OCI-LY3 (cell line): ENCODE measurements at regions not wholly inside any gene's neighbourhood (a gene's known extent, or its start where the extent isn't known, plus 50 kb on each side); places are given as distances from the start of the nearest gene placed in this dataset.

Experiments
- H2AFZ ChIP-seq: fragments of 200-600, 300-600 bp; shearing (Covaris generic); 2 replicates; pipeline ENCODE4 v1.6.0; 2014; ENCODE audit warnings: antibody characterized with exemption, low read depth, low read length
- H3K27ac ChIP-seq: fragments of 200-600, 300-600 bp; sonication (generic); 2 replicates; pipeline ENCODE4 v1.5.1; 2014; ENCODE audit warnings: mild to moderate bottlenecking, low read length, moderate library complexity, mixed read lengths
- H3K27me3 ChIP-seq: fragments of 200-600, 300-600 bp; sonication (generic); 2 replicates; pipeline ENCODE4 v1.6.1; 2014; ENCODE audit warnings: low read depth, low read length, mixed read lengths
- H3K36me3 ChIP-seq: fragments of 200-600, 300-600 bp; sonication (generic); replicated peaks from 2 replicates; pipeline ENCODE3; 2014; ENCODE audit warnings: low read depth, low read length, mixed read lengths
- H3K4me1 ChIP-seq: fragments of 300-600, 200-600 bp; sonication (generic); 2 replicates; pipeline ENCODE4 v1.6.1; 2014; ENCODE audit warnings: low read length, mixed read lengths
- H3K4me2 ChIP-seq: fragments of 200-600, 300-600 bp; sonication (generic); 2 replicates; pipeline ENCODE4 v1.6.1; 2014; ENCODE audit warnings: low read length, mixed read lengths
- H3K4me3 ChIP-seq: fragments of 300-600, 200-600 bp; sonication (generic); 2 replicates; pipeline ENCODE4 v1.5.1; 2014; ENCODE audit warnings: antibody characterized with exemption, mild to moderate bottlenecking, low read length, moderate library complexity
- H3K79me2 ChIP-seq: fragments of 300-600, 200-600 bp; shearing (Covaris generic); 2 replicates; pipeline ENCODE4 v1.6.1; 2014; ENCODE audit warnings: mild to moderate bottlenecking, low read length, mixed read lengths
- H3K9ac ChIP-seq: fragments of 300-600, 200-600 bp; shearing (Covaris generic); 2 replicates; pipeline ENCODE4 v1.6.0; 2014; ENCODE audit warnings: mild to moderate bottlenecking, low read length, moderate library complexity
- H3K9me3 ChIP-seq: fragments of 200-600, 300-600 bp; shearing (Covaris generic); 2 replicates; pipeline ENCODE4 v1.6.1; 2014; ENCODE audit warnings: low read length, mixed read lengths; ENCODE audit not compliant: insufficient read depth
- H4K20me1 ChIP-seq: fragments of 200-600, 300-600 bp; sonication (generic); 2 replicates; pipeline ENCODE4 v1.6.1; 2016; ENCODE audit warnings: low read length, mixed read lengths; ENCODE audit not compliant: insufficient read depth
- CTCF ChIP-seq: fragments of 200-600, 300-600 bp; sonication (generic); IDR thresholded peaks from 2 replicates; pipeline ENCODE4 v1.5.1; 2014; ENCODE audit warnings: antibody characterized with exemption, low read length, low read depth
- EZH2phosphoT487 ChIP-seq: fragments of 200-600 bp; shearing (Covaris generic); IDR thresholded peaks from 2 replicates; pipeline ENCODE4 v1.6.1; 2018; ENCODE audit warnings: antibody characterized with exemption, mixed run types, low read depth

DNA sequence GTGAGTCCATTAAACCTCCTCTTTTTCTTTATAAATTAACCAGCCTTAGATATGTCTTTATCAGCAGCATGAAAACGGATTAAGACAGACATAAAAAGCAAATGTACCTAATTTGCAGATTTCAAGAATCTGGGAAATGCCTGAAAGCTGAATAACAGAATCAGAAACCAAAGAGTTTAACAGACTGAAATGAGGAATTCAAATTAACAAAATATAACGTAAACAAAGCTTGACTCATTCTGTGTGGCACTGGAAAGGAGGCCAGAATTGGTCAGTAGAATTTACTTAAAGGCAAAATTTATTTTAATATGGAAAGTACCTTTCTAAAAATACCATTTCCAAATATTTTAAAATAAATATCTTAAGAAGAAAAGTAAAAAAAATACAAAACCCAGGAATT lies 540.6 kb upstream of the HTR2A start:
- Histone ChIP-seq H2AFZ (no peak overlapping the region), H3K4me3 (no peak overlapping the region), H3K79me2 (no peaks in the 10 kb centered on the region), H3K36me3 (no peaks in the 10 kb centered on the region), H3K4me2 (no peak overlapping the region), H3K9ac (no peak overlapping the region), H3K27ac (no peak overlapping the region), H4K20me1 (no peaks in the 10 kb centered on the region), H3K9me3 (no peaks in the 10 kb centered on the region), H3K27me3 (no peaks in the 10 kb centered on the region), H3K4me1 (no peaks in the 10 kb centered on the region)
- no peak for TF ChIP-seq EZH2phosphoT487
- TF ChIP-seq CTCF: no peak

DNA sequence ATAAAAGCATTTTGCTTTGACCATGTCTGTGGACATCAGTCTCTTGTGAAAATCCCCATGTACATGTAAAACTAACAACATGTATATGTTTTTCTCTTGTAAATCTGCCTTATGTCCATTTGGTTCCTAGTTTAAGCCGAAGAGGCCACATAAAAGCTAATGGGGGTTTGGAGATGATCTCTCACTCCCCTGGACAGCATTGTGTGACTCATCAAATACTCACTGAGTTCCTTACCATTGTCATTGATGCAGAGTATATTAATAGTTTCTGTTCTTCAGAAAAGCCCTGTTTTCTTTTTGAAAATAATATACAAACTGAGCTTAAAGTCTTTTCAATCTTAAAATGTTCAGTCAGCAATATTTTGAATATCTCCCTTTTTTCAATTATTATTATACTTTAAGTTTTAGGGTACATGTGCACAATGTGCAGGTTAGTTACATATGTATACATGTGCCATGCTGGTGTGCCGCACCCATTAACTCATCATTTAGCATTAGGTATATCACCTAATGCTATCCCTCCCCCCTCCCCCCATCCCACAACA lies 536.7 kb upstream of the HTR2A start:
- no peaks in the 10 kb centered on the region for H3K9me3 ChIP-seq
- H3K9ac ChIP-seq: no peak overlapping the region
- H3K4me3 ChIP-seq: no peak overlapping the region
- H2AFZ ChIP-seq: no peak overlapping the region
- TF ChIP-seq CTCF (no peak), EZH2phosphoT487 (no peak)
- no peaks in the 10 kb centered on the region for H3K27me3 ChIP-seq
- no peaks in the 10 kb centered on the region for H4K20me1 ChIP-seq
- no peak overlapping the region for H3K27ac ChIP-seq
- no peaks in the 10 kb centered on the region for H3K4me1 ChIP-seq
- no peaks in the 10 kb centered on the region for H3K79me2 ChIP-seq
- no peaks in the 10 kb centered on the region for H3K36me3 ChIP-seq
- H3K4me2 ChIP-seq: no peak overlapping the region

- Histone ChIP-seq H3K27ac (no peak overlapping the region), H3K9ac (no peak overlapping the region), H4K20me1 (no peaks in the 10 kb centered on the region), H3K79me2 (no peaks in the 10 kb centered on the region), H3K27me3 (no peaks in the 10 kb centered on the region), H3K4me3 (no peak overlapping the region), H3K4me1 (no peaks in the 10 kb centered on the region), H3K36me3 (no peaks in the 10 kb centered on the region), H3K9me3 (no peaks in the 10 kb centered on the region), H3K4me2 (no peak overlapping the region), H2AFZ (no peak overlapping the region)
- TF ChIP-seq CTCF: no peak
- TF ChIP-seq EZH2phosphoT487: no peak
These were observed 529.4 kb upstream of the HTR2A start for GRCh38 chr13:47426126-47426849.

DNA sequence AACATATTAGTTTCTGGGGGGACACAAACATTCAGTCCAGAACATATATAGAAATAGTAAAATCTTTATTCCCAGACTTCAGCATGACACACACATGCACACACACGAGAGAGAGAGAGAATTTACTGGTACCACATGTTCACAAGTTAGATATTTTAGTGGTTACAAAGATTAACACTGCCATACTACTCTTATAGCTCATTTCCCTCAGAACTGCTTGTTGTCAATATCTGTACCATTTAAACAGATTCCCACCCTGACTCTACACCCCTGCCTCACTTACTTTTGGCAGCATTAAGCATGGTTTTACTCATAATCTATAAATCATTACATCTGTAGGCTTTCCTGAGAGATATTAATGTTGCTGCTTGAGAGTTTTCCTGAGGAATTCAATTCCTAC lies 524.7 kb upstream of the HTR2A start:
- Histone ChIP-seq H3K4me1 (no peaks in the 10 kb centered on the region), H4K20me1 (no peaks in the 10 kb centered on the region), H3K79me2 (no peaks in the 10 kb centered on the region), H3K4me3 (no peak overlapping the region), H3K9ac (no peak overlapping the region), H3K27me3 (no peaks in the 10 kb centered on the region), H2AFZ (no peak overlapping the region), H3K36me3 (no peaks in the 10 kb centered on the region), H3K27ac (no peak overlapping the region), H3K9me3 (no peaks in the 10 kb centered on the region), H3K4me2 (no peak overlapping the region)
- TF ChIP-seq EZH2phosphoT487 (no peak), CTCF (no peak)
